ENCODE measurements at regions not wholly inside any gene's neighbourhood (a gene's known extent, or its start where the extent isn't known, plus 50 kb on each side); places are given as distances from the start of the nearest gene placed in this dataset.

DNA sequence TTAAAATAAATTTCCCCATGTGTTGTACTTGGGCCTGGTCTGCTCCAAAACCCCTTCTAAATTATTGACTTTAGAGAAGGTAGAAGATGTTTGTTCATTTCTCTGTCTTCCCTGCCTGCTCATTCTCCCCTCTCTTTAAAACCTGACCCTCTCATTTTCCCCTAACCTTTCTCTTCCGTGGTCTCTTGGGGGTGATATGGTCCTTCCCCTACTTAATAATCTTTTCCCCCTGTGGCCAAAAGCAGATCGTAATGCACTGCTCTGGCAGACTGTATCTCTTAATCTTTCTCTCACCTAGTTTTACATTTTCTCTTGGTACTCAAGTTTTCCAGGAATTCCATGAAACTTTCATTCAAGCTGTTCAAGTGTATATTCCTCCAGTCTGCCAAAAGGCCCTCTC, 301.7 kb downstream of the TTLL7 start:
- in situ Hi-C loops (cut with MboI; ENCODE audit: low sequenced_read_pairs in 4 of 4) = no loop called here
- DNase-seq (no peak), ATAC-seq (no peak)
- Histone ChIP-seq H3K4me3 (no peak overlapping the region), H3K4me1 (peaks cover 8% of the 10 kb centered on the region in 2 donors), H3K27me3 (no peaks in the 10 kb centered on the region), H3K36me3 (no peaks in the 10 kb centered on the region), H3K27ac (no peak overlapping the region), H3K9me3 (no peaks in the 10 kb centered on the region)
- TF ChIP-seq, protein P1, sequence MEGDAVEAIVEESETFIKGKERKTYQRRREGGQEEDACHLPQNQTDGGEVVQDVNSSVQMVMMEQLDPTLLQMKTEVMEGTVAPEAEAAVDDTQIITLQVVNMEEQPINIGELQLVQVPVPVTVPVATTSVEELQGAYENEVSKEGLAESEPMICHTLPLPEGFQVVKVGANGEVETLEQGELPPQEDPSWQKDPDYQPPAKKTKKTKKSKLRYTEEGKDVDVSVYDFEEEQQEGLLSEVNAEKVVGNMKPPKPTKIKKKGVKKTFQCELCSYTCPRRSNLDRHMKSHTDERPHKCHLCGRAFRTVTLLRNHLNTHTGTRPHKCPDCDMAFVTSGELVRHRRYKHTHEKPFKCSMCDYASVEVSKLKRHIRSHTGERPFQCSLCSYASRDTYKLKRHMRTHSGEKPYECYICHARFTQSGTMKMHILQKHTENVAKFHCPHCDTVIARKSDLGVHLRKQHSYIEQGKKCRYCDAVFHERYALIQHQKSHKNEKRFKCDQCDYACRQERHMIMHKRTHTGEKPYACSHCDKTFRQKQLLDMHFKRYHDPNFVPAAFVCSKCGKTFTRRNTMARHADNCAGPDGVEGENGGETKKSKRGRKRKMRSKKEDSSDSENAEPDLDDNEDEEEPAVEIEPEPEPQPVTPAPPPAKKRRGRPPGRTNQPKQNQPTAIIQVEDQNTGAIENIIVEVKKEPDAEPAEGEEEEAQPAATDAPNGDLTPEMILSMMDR (IDR thresholded peaks at IDR 0.05 in 4 of 5, conservative IDR thresholded peaks at IDR 0.05 in 1 of 5) = no peak
- TF ChIP-seq POLR2A (IDR thresholded peaks at IDR 0.05) = no peak
- intact Hi-C loops (cut with DNase I; ENCODE audit: low total_unique reads) = no loop called here

DNA sequence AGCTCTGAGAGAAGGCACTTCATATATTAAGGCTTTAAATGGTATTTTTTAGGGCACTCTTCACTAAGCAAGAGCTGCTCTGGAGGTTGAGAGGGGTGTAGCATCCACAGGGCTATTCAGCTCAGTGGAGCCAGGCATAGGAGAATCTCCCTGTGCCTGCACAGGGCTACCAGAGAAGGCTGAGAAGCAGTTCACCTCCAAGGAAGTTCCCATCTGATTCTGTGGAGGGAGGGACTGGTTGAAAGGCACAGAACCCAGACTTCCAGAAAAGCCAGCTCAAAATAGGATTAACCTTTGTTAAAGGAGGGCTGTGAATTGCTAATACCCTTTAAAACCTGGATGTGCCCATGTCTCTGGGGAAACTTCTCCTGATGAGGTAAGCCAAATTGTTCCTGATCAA, 304.5 kb downstream of the TTLL7 start:
- Histone ChIP-seq H3K4me3 (no peak overlapping the region), H3K27ac (no peak overlapping the region), H3K9me3 (no peaks in the 10 kb centered on the region), H3K4me1 (peaks cover 8% of the 10 kb centered on the region in 2 donors), H3K36me3 (no peaks in the 10 kb centered on the region), H3K27me3 (no peaks in the 10 kb centered on the region)
- intact Hi-C loops (cut with DNase I; ENCODE audit: low total_unique reads) = no loop called here
- TF ChIP-seq, protein P1 (IDR thresholded peaks at IDR 0.05 in 4 of 5, conservative IDR thresholded peaks at IDR 0.05 in 1 of 5) = no peak
- TF ChIP-seq POLR2A (IDR thresholded peaks at IDR 0.05) = no peak
- DNase-seq = no peak
- no peak for ATAC-seq
- in situ Hi-C loops (cut with MboI; ENCODE audit: low sequenced_read_pairs in 4 of 4) = no loop called here

DNA sequence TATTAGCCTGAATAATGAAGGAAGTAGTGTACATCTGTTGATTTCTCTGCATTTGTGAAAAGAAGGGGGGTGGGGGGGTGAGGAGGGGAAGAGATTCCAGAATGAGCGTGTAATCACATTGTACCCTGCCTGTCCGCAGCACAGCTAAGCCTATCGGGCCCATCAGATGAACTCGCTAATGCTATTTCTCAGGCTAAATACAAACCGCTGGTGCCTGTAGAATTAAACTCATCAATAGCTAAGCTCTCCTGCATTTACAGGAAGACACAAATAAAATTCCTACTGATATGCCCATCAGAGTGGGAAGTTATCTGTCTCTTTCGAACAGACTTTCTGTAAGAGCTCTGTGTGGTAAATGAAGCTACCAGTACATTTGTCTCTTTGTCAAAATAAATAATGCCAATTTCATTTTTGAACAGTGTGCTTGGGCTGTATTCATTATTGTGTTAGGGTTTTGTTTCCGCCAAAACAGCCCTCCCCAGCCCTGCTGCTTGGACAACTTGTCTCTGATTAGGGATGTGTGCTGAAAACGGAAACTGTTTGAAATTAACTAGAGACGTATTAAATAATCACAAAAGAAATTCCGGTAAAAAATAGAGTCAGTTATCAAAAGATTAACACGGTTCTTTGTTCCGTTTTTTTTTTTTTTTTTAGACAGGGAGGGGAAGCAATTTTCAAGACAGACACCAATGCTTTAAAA, 305.4 kb downstream of the TTLL7 start:
- no peak for ATAC-seq

DNA sequence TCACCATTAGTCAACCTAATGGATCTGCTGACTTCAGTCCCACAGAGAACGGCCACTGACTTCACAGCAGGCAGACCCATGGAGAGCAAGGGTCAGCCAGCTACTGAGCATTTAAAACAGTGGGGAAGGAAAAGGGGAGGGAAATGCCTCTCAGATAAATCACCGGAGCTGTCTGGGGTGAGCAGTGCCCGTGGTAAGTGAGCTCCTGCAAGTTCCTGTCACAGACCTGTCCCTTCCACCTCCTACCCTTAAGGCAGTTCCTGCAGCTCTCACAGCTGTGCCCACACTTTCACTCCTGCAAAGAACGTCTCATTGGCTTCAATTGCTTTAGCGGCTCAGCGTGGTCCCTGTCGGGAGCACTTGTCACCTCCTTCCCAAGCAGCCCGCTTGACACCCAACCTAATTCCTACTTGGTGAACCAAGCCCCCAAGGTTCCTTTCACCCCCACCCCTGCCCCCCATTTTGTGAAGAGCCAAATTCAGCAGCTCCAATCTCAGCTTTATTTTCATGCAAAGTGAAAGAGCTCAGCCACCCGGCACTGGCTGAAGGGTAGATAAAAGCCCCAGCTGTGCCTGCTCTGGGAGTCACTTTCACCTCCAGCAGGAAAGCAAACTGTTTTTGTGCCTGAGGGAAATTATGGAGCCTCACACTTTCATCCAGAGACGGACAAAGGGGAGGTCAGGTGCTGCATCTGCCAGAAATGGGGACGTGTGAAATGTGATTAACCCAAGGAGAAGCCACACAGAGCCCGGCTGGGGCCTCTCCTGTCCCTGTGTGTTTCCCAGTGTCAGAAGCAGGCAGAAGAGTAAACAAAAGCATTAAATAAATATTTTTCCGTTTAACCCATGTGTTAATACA, 306.2 kb downstream of the TTLL7 start:
- ATAC-seq (peak in 1 of 2 donors; percentile 39), DNase-seq (no peak)
- intact Hi-C loops (cut with DNase I; ENCODE audit: low total_unique reads) = no loop called here
- Histone ChIP-seq H3K36me3 (no peaks in the 10 kb centered on the region), H3K4me1 (peaks cover 8% of the 10 kb centered on the region in 2 donors), H3K9me3 (no peaks in the 10 kb centered on the region), H3K27me3 (no peaks in the 10 kb centered on the region), H3K27ac (peak overlapping the region in 1 of 4 donors; percentile 34), H3K4me3 (peak overlapping the region; percentile 38 to 56 (median 48))
- in situ Hi-C loops (cut with MboI; ENCODE audit: low sequenced_read_pairs in 4 of 4) = no loop called here
- TF ChIP-seq, protein P1 (IDR thresholded peaks at IDR 0.05 in 4 of 5, conservative IDR thresholded peaks at IDR 0.05 in 1 of 5) = no peak
- TF ChIP-seq POLR2A (IDR thresholded peaks at IDR 0.05) = no peak

More for the DNA sequence above, 305.4 kb downstream of the TTLL7 start:
- Histone ChIP-seq H3K9me3 (no peaks in the 10 kb centered on the region), H3K4me1 (peaks cover 8% of the 10 kb centered on the region in 2 donors), H3K4me3 (peak overlapping the region; percentile 38 to 56 (median 48)), H3K36me3 (no peaks in the 10 kb centered on the region), H3K27ac (no peak overlapping the region), H3K27me3 (no peaks in the 10 kb centered on the region)
- in situ Hi-C loops (cut with MboI; ENCODE audit: low sequenced_read_pairs in 4 of 4) (no loop called here), intact Hi-C loops (cut with DNase I; ENCODE audit: low total_unique reads) (no loop called here)
- TF ChIP-seq, protein P1 (IDR thresholded peaks at IDR 0.05 in 4 of 5, conservative IDR thresholded peaks at IDR 0.05 in 1 of 5) = no peak
- no peak for TF ChIP-seq POLR2A (IDR thresholded peaks at IDR 0.05)
- DNase-seq = no peak

All from gastrocnemius medialis (tissue), 4 donors.